ENCODE measurements at regions not wholly inside any gene's neighbourhood (a gene's known extent, or its start where the extent isn't known, plus 50 kb on each side); places are given as distances from the start of the nearest gene placed in this dataset.

DNA sequence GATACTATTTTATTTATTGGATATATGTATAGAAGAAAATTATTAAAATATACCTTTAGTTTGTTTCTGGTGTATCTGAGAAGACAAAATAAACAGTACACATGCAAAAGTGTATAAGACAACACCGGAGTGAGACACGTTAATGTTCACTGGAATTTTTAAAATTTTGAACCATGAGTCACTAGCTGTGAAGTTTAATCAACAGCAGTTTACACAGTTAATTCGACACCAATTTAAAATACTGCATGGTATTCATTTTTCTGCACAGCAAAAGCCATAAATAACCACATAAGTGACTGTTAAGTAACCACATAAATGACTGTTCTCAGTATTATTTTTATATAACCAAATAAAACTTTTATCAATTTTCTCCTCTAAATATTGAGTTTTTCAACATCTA is 418.7 kb upstream of the NBEA start:
- DNase-seq (ENCODE audit: extremely low spot score), result no peak
- CTCF ChIA-PET, result no interaction called here

DNA sequence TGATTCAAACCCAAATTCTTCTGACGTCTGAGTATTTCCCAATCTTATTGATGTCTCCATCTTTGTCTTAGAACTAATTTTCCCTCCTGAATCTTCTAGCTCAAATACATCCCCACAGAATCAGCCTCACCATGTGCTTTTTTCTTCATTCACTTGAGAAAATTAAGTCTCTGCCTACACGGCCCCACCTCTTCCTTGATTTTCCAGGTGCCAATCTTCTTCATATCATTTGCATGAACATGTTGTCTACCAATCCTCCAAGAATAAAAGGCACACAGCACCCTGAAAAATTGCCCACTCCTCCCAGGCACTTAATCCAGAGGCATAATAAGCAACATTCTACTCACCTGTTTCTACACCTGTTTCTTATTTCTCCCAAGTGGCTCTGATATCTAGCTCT is 408.1 kb upstream of the NBEA start:
- no peak for DNase-seq (ENCODE audit: extremely low spot score)
- TF ChIP-seq, protein P1, sequence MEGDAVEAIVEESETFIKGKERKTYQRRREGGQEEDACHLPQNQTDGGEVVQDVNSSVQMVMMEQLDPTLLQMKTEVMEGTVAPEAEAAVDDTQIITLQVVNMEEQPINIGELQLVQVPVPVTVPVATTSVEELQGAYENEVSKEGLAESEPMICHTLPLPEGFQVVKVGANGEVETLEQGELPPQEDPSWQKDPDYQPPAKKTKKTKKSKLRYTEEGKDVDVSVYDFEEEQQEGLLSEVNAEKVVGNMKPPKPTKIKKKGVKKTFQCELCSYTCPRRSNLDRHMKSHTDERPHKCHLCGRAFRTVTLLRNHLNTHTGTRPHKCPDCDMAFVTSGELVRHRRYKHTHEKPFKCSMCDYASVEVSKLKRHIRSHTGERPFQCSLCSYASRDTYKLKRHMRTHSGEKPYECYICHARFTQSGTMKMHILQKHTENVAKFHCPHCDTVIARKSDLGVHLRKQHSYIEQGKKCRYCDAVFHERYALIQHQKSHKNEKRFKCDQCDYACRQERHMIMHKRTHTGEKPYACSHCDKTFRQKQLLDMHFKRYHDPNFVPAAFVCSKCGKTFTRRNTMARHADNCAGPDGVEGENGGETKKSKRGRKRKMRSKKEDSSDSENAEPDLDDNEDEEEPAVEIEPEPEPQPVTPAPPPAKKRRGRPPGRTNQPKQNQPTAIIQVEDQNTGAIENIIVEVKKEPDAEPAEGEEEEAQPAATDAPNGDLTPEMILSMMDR (IDR thresholded peaks at IDR 0.05; ENCODE audit: control extremely low read depth, extremely low read depth, low read depth, missing control alignments), result no peak
- CTCF ChIA-PET, result no interaction called here
- POLR2A ChIA-PET, result no interaction called here

More for the DNA sequence above, 418.7 kb upstream of the NBEA start:
- TF ChIP-seq, protein P1 (IDR thresholded peaks at IDR 0.05; ENCODE audit: control extremely low read depth, extremely low read depth, low read depth, missing control alignments), result no peak
- POLR2A ChIA-PET, result no interaction called here

DNA sequence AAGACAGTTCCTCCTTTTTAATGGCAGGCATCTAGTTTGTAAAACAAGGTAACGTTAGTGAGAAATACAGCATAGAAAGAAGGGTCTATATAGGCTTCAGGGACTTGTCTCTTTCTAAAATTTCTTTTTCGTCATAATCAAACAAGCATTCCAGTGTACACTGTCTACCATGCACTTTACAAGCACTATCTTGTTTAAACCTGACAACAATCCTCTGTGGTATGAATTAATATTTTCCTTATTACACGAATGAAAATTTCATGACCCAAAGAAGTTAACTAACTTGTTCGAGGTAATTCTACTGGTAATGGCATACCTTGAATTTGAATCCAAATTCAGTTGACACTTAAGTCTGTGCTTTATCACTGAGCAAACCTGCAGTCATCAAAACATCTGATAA is 399.7 kb upstream of the NBEA start:
- POLR2A ChIA-PET, result no interaction called here
- TF ChIP-seq, protein P1 (IDR thresholded peaks at IDR 0.05; ENCODE audit: control extremely low read depth, extremely low read depth, low read depth, missing control alignments), result no peak
- no peak for DNase-seq (ENCODE audit: extremely low spot score)
- CTCF ChIA-PET, result no interaction called here

DNA sequence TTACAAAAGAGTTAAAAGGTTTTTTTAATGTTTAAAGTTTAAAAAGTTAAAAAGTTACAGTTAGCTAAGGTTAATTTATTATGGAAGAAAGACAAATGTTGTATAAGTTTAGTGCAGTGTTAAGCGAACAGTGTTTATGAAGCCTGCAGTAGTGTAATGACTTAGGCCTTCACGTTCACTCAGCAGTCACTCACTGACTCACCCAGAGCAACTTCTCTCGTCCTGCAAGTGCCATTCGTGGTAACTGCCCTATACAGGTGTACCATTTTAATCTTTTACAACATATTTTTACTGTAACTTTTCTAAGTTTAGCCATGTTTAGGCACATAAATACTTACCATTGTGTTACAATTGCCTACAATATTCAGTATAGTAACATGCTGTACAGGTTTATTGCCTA is 398.2 kb upstream of the NBEA start:
- TF ChIP-seq, protein P1 (IDR thresholded peaks at IDR 0.05; ENCODE audit: control extremely low read depth, extremely low read depth, low read depth, missing control alignments), result no peak
- no peak for DNase-seq (ENCODE audit: extremely low spot score)
- POLR2A ChIA-PET, result no interaction called here
- CTCF ChIA-PET, result no interaction called here

DNA sequence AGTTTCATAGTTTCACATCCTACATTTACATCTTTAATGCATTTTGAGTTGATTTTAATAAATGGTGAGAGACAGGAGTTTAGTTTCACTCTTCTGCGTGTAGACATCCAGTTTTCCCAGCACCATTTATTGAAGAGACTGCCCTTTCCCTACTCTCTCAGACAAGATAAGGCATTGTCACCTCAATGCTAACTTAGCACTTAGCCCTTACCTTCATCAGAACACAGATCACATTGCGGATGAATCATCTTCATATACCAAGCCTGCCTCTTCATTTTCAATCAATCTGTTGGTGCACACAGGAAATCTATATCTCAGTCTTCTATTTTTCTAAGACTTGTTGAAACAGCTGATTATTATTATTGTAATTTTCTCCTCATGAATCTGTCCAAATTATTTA is 396.6 kb upstream of the NBEA start:
- DNase-seq (ENCODE audit: extremely low spot score), result no peak
- CTCF ChIA-PET, result no interaction called here
- POLR2A ChIA-PET, result no interaction called here
- TF ChIP-seq, protein P1 (IDR thresholded peaks at IDR 0.05; ENCODE audit: control extremely low read depth, extremely low read depth, low read depth, missing control alignments), result no peak

DNA sequence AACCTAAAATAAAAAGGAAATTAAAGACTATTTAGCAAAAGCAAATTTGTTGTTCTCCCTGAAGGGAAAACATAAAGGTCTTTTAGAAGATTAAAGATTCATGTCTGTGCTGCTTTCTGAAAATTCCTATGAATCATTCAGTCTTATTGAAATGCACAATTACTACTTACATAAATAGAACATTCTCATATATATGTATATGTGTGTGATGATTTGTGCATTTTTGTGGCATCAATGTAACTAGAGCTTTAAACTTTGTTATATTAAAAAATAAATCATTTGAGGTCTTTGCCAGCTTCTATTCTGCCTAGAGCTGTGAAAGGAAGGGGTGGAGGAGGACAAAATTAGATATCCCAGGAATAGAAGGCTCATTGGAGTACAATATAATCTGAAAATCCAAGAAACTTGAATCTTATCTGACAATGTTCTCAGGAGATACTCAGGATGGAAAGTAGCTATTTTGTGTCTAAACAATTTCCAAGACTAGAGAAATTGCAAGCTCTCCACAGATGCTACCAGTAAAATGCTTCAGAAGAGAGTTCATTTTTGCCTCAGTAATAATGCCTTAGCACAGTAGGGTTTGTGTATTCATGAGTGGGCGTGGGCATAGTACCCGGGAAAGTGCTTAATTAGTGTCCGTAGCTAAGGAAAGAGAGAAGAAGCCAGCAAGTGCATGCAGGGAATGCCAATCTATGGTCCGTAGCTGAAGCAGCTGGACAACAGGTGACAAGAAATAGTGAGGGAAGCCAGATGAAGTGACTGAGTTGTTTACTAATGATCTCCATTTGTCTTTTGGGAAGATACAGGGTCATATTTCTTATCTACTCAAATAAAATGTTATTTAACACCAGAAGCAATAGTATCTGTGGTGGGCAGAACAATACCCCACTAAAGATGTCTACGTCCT is 395.5 kb upstream of the NBEA start:
- CTCF ChIA-PET, result no interaction called here
- POLR2A ChIA-PET, result no interaction called here

More for the DNA sequence above, 395.5 kb upstream of the NBEA start:
- TF ChIP-seq, protein P1 (IDR thresholded peaks at IDR 0.05; ENCODE audit: control extremely low read depth, extremely low read depth, low read depth, missing control alignments), result no peak
- DNase-seq (ENCODE audit: extremely low spot score), result no peak

Data from GM10248 (cell line).